Activated T-cell treated with anti-CD3 and anti-CD28 coated beads for 48 hours (primary cell): ENCODE measurements at regions not wholly inside any gene's neighbourhood (a gene's known extent, or its start where the extent isn't known, plus 50 kb on each side); places are given as distances from the start of the nearest gene placed in this dataset.

Experiments
- DNase-seq: peaks from one replicate; pipeline ENCODE4 v3.0.0-alpha.2; 2020; ENCODE audit warnings: low read depth

- no peak for DNase-seq
Observed at GRCh38 chr12:59041241-59042121, 121.2 kb upstream of the LRIG3 start.

- no peak for DNase-seq
Observed at GRCh38 chr12:59040656-59041055, 120.4 kb upstream of the LRIG3 start.

GRCh38 chr12:59040043-59040442, 119.7 kb upstream of the LRIG3 start:
- no peak for DNase-seq

GRCh38 chr12:59039005-59039404, 118.7 kb upstream of the LRIG3 start:
- DNase-seq: no peak

- no peak for DNase-seq
Observed at GRCh38 chr12:59036973-59037762, 116.9 kb upstream of the LRIG3 start.

- no peak for DNase-seq
Observed at GRCh38 chr12:59036347-59036746, 116.0 kb upstream of the LRIG3 start.

GRCh38 chr12:59031313-59031712, 111.0 kb upstream of the LRIG3 start:
- DNase-seq: no peak

- no peak for DNase-seq
Observed at GRCh38 chr12:59030415-59030814, 110.1 kb upstream of the LRIG3 start.

- DNase-seq: no peak
Observed at GRCh38 chr12:59027199-59027598, 106.9 kb upstream of the LRIG3 start.

- DNase-seq: no peak
Observed at GRCh38 chr12:59023861-59024424, 103.6 kb upstream of the LRIG3 start.

GRCh38 chr12:59020073-59020946, 100.0 kb upstream of the LRIG3 start:
- no peak for DNase-seq

GRCh38 chr12:59014885-59015284, 94.6 kb upstream of the LRIG3 start:
- DNase-seq: no peak

- DNase-seq: no peak
Observed at GRCh38 chr12:59010941-59011340, 90.6 kb upstream of the LRIG3 start.

- no peak for DNase-seq
Observed at GRCh38 chr12:59010118-59010517, 89.8 kb upstream of the LRIG3 start.

GRCh38 chr12:59007620-59008019, 87.3 kb upstream of the LRIG3 start:
- DNase-seq: no peak

- DNase-seq: no peak
Observed at GRCh38 chr12:59005193-59005955, 85.1 kb upstream of the LRIG3 start.

GRCh38 chr12:59004456-59004855, 84.2 kb upstream of the LRIG3 start:
- DNase-seq: no peak

GRCh38 chr12:58995666-58996363, 75.5 kb upstream of the LRIG3 start:
- DNase-seq: no peak

- DNase-seq: no peak
Observed at GRCh38 chr12:58988643-58989344, 68.5 kb upstream of the LRIG3 start.

GRCh38 chr12:58981961-58982360, 61.7 kb upstream of the LRIG3 start:
- no peak for DNase-seq
